ENCODE measurements at regions not wholly inside any gene's neighbourhood (a gene's known extent, or its start where the extent isn't known, plus 50 kb on each side); places are given as distances from the start of the nearest gene placed in this dataset.
"Not testable (repeated sequence)": the region's sequence is repeated elsewhere in the genome, so short reads cannot be mapped to it uniquely, and the experiment has no call there.

- no peak for DNase-seq
Observed at GRCh38 chr5:52623291-52623690, 164.4 kb upstream of the ITGA1 start.

GRCh38 chr5:52624291-52624690 lies 163.4 kb upstream of the ITGA1 start:
- DNase-seq, result no peak

- no peak for DNase-seq
Observed at GRCh38 chr5:52626312-52626711, 161.4 kb upstream of the ITGA1 start.

GRCh38 chr5:52627740-52628139 lies 160.0 kb upstream of the ITGA1 start:
- DNase-seq, result no peak

- no peak for DNase-seq
Observed at GRCh38 chr5:52632281-52632680, 155.4 kb upstream of the ITGA1 start.

GRCh38 chr5:52634171-52634570 lies 153.5 kb upstream of the ITGA1 start:
- DNase-seq, result not testable (repeated sequence)

GRCh38 chr5:52638732-52639131 lies 149.0 kb upstream of the ITGA1 start:
- DNase-seq, result no peak

- DNase-seq, result no peak
Observed at GRCh38 chr5:52648726-52649125, 139.0 kb upstream of the ITGA1 start.

- DNase-seq, result no peak
Observed at GRCh38 chr5:52655163-52655562, 132.6 kb upstream of the ITGA1 start.

- no peak for DNase-seq
Observed at GRCh38 chr5:52656569-52657246, 131.0 kb upstream of the ITGA1 start.

- peak; percentile 84 for DNase-seq
Observed at GRCh38 chr5:52657247-52657645, 130.5 kb upstream of the ITGA1 start.

- no peak for DNase-seq
Observed at GRCh38 chr5:52658246-52658645, 129.5 kb upstream of the ITGA1 start.

GRCh38 chr5:52660621-52661020 lies 127.1 kb upstream of the ITGA1 start:
- no peak for DNase-seq

- DNase-seq, result no peak
Observed at GRCh38 chr5:52661903-52662595, 125.7 kb upstream of the ITGA1 start.

- no peak for DNase-seq
Observed at GRCh38 chr5:52665559-52665958, 122.2 kb upstream of the ITGA1 start.

GRCh38 chr5:52668139-52668538 lies 119.6 kb upstream of the ITGA1 start:
- no peak for DNase-seq

GRCh38 chr5:52668544-52669185 lies 119.1 kb upstream of the ITGA1 start:
- DNase-seq, result no peak

- DNase-seq, result no peak
Observed at GRCh38 chr5:52672459-52672858, 115.3 kb upstream of the ITGA1 start.

GRCh38 chr5:52673495-52673894 lies 114.2 kb upstream of the ITGA1 start:
- DNase-seq, result no peak

GRCh38 chr5:52674815-52675545 lies 112.7 kb upstream of the ITGA1 start:
- no peak for DNase-seq

- no peak for DNase-seq
Observed at GRCh38 chr5:52682492-52682891, 105.2 kb upstream of the ITGA1 start.

- DNase-seq, result no peak
Observed at GRCh38 chr5:52684051-52684450, 103.7 kb upstream of the ITGA1 start.

GRCh38 chr5:52685566-52685965 lies 102.2 kb upstream of the ITGA1 start:
- no peak for DNase-seq

- DNase-seq, result no peak
Observed at GRCh38 chr5:52685971-52686370, 101.7 kb upstream of the ITGA1 start.
